NCI-H2227 (cell line): ENCODE measurements at regions not wholly inside any gene's neighbourhood (a gene's known extent, or its start where the extent isn't known, plus 50 kb on each side); places are given as distances from the start of the nearest gene placed in this dataset.

Experiments
- DNase-seq: peaks from one replicate; lab custom pipeline; 2025; ENCODE audit not compliant: unreplicated experiment; lab: John Stamatoyannopoulos, UW

GRCh38 chr1:219801156-219801820 is 127.1 kb downstream of the SLC30A10 start:
- DNase-seq: no peak

DNA sequence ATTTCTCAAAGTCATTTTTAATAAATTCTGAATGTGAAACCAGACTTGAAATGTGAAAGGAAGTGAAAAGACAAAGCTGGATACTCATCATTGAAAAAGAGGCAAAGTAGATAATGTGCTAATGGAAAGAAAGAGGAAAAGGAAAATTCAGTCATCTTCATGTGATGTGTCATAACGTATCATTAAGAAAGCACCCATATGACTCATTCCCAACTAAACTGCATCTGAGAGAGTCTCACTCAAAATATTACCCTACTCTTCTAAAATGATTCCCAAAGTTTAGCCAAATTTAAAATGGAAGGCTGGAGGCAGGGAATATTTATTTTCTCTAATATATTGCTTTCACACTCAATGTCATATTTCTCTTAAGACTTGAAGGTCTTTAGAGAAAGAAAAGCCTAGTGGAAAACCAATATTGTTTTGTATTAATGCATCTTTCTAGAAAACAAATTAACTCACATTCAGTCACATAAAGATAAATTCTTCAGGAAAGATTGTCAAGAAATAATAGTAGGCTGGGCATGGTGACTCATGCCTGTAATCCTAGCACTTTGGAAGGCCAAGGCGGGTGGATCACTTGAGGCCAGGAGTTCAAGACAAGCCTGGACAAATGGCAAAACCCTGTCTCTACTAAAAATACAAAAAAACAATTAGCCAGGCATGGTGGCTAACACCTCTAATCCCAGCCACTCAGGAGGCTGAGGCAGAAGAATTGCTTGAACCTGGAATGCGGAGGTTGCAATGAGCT is 129.9 kb downstream of the SLC30A10 start:
- no peak for DNase-seq

- no peak for DNase-seq
These were observed 130.7 kb downstream of the SLC30A10 start for GRCh38 chr1:219797683-219798082.

DNA sequence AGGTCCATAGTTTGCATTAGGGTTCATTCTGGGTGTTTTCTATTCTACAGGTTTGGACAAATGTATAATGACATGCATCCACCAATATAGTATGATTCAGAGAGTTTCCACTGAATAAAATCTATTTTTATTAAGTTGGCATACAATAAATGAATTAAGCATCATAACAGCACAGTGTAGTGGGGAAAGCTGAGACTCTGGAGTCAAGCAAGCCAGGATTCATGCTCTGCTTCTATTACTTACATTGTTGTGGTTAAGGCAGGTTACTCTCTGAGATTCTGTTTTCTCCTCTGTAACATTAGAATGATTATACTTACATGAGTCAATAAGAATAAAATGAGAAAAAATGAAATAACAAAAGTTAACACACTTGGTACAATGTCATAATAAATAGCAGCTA is 131.3 kb downstream of the SLC30A10 start:
- DNase-seq: no peak

DNA sequence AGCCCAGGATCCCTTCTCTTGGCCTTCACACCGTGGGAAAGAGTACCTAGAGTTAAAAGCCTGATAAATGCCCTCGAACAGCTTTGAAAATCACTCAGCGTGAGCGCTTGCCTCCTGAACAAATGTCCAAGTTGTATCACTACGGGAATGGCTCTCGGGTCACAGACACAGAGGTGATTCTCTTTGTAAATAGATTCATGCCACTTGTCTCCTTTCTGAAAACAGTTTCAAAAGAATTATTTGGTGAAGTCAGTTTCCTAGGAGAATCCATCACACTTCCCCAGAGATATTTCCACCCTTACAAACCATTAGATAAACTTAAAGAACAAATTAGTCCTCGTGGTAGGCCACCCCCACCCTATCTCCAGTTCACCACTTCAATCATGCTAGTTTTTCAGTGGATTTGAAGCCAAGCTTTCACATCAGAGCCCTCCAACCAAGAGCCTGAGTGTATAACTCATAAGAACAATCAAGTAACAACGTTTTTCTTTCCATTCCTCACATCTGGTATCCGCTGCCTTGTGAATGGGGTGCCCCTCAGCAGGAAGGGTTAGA is 132.9 kb downstream of the SLC30A10 start:
- DNase-seq: no peak

- no peak for DNase-seq
These were observed 134.1 kb downstream of the SLC30A10 start for GRCh38 chr1:219794085-219794743.

GRCh38 chr1:219792337-219793021 is 135.9 kb downstream of the SLC30A10 start:
- DNase-seq: no peak

DNA sequence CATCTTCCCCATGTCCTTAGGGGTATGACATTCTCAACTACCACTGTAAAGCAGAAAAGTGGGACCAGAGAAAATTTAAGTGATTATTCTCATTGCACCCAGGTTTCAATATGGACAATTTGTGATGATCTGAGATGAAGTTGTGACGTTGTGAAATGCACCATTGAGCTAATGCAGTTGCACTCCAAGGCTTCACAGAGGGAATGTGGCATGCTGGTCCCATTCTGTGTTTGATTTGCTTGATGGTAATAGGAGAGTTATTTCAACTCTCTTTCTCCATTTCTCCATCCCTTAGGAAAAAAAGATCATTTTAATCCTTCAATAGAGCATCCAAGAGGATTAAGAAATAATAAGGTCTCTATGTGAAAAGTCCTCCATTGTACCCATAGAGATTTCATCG is 136.6 kb downstream of the SLC30A10 start:
- DNase-seq: no peak

DNA sequence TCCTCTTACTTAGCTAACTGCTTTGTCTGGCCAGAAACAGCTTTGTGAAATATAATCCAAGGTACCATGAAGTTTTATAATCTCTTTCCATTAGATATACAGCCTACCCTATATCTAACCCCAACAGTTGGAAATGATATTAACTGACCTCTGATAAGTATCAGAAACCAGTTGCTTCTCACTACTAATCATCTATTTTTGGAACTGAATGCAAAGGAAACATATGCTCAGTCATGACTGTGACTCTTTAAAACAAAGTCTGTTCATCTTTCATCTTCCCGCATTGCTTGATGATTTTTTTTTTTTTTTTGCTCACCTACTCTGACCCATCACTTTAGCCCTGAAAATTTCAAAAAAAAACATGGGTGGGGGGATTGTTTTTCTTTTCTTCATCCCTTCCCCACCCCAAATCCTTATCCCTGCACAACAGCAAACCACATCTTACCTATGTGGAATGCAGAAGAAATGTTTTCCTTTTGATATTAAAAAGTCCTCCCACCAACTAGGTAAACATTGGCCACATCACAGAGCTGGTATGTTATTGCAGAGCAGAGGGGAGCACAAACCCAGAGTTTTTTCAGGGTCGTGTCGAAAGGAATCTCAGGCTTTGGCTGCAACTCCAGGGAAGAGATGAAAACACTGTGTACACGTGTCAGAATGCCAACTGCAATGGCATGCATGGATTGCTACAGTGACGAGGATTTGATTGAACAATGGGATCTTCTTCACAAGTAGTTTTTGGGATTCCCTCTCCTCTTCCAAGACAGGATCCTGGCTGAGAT is 137.3 kb downstream of the SLC30A10 start:
- DNase-seq: no peak

DNA sequence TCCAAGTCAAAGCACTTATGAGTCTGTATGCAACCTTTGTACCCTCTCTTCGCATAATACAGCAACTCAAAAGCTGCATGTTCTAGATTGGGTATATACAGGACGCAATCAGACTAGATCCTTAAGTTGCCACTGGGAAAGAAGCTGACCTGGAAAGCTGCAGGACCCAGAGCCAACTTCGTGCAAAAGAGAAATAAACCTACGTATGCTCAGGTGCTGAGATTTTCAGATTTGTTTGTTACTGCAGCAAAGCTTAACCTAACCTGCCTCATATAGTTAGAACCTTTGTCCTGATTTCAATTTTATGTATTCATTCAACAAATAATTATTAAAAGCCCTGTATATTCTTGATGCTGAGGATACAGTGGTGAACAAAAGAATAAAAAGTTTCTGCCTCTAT is 139.7 kb downstream of the SLC30A10 start:
- DNase-seq: no peak

- DNase-seq: no peak
These were observed 140.3 kb downstream of the SLC30A10 start for GRCh38 chr1:219788091-219788490.

GRCh38 chr1:219784660-219785381 is 143.5 kb downstream of the SLC30A10 start:
- peak; percentile 23 for DNase-seq

DNA sequence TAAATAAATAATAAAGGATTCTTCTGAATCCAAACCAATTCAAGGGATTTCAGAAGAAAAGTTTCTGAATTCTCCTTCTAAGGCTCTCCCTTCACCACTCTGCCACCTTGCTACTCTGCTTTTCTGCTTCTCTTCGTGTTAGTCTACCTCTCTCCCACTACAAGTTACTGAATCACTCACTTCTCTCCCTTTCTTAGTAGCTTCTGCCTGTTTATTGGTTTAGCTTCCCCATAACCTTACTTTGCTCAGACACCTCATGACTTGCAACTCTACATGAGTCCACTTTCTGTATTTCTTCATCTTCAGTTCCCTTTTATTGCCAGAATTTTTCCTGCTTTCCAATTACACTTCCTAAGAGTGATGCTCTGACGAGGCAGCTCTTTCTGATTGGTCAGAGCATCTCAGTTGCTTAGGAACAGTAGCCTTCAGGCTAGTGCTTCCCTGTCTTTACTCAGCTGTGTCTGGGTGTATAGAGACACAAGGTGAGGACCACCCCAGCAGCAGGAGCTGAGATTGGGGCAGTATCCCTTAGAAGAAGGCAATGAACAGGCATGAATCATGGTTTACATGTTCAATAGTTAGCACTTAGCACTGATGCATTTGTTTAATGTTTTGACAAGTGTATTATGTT is 144.6 kb downstream of the SLC30A10 start:
- DNase-seq: no peak

DNA sequence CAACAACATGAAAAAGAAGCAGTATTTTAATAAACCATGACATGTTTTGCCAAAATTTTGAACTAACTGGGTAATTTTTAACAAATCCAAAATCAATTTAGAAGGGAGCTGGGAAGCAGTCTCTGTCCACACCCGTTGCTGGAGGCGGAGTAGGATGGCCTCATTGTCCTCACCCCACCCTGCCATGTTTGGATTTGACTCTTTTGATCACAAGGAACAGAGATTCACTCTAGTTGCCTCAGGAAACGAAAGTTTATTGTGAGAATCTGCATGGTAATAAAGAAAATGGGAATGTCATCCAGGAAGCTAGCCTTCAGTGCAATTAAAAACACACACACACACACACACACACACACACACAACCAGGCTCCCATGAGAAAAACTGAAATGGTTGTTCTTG is 145.4 kb downstream of the SLC30A10 start:
- DNase-seq: no peak

- no peak for DNase-seq
These were observed 146.0 kb downstream of the SLC30A10 start for GRCh38 chr1:219782311-219782710.

GRCh38 chr1:219781491-219781890 is 146.9 kb downstream of the SLC30A10 start:
- DNase-seq: no peak

GRCh38 chr1:219778793-219779369 is 149.5 kb downstream of the SLC30A10 start:
- no peak for DNase-seq

GRCh38 chr1:219778110-219778509 is 150.2 kb downstream of the SLC30A10 start:
- no peak for DNase-seq

GRCh38 chr1:219774386-219774785 is 154.0 kb downstream of the SLC30A10 start:
- DNase-seq: no peak
